Mesenchymal stem cell (in vitro differentiated cells and primary cell): ENCODE measurements at regions not wholly inside any gene's neighbourhood (a gene's known extent, or its start where the extent isn't known, plus 50 kb on each side); places are given as distances from the start of the nearest gene placed in this dataset.

Experiments
- DNase-seq: peaks from one replicate; pipeline ENCODE4 v3.0.0-alpha.2; 2013
- H2AFZ ChIP-seq: one replicate; pipeline ENCODE4 v1.6.1; 2013; ENCODE audit warnings: low read depth, mild to moderate bottlenecking, control low read depth, inconsistent platforms, low read length, moderate library complexity
- H2AK5ac ChIP-seq: 2 replicates; pipeline ENCODE4 v1.6.1; 2013; ENCODE audit warnings: low read length, moderate library complexity, mild to moderate bottlenecking, inconsistent platforms; ENCODE audit not compliant: severe bottlenecking
- H2BK120ac ChIP-seq: one replicate; pipeline ENCODE4 v1.6.1; 2013; ENCODE audit warnings: low read depth, mild to moderate bottlenecking, inconsistent platforms, low read length, moderate library complexity
- H2BK12ac ChIP-seq, 2 experiments: one replicate each; pipeline ENCODE4 v1.6.1; 2013; ENCODE audit warnings: inconsistent platforms in 2 of 2, low read length in 2 of 2, mild to moderate bottlenecking in 2 of 2, moderate library complexity in 2 of 2, control low read depth in 1 of 2
- H2BK15ac ChIP-seq: one replicate; pipeline ENCODE4 v1.6.1; 2013; ENCODE audit warnings: mild to moderate bottlenecking, low read depth, inconsistent platforms; ENCODE audit not compliant: poor library complexity, severe bottlenecking
- H2BK5ac ChIP-seq: 2 replicates; pipeline ENCODE4 v1.6.1; 2013; ENCODE audit warnings: low read depth, mild to moderate bottlenecking, low read length, control low read depth, inconsistent platforms; ENCODE audit not compliant: poor library complexity, severe bottlenecking
- H3K14ac ChIP-seq, 2 experiments: one replicate each; pipeline ENCODE4 v1.6.1; 2013; ENCODE audit warnings: inconsistent platforms in 2 of 2, low read length in 2 of 2, control low read depth in 1 of 2, mild to moderate bottlenecking in 1 of 2, moderate library complexity in 1 of 2
- H3K18ac ChIP-seq, 2 experiments: one replicate each; pipeline ENCODE4 v1.6.1; 2013; ENCODE audit warnings: inconsistent platforms in 2 of 2, low read length in 2 of 2, control low read depth in 1 of 2, low read depth in 1 of 2, mild to moderate bottlenecking in 1 of 2
- H3K23ac ChIP-seq, 2 experiments: one replicate each; pipeline ENCODE4 v1.6.1; 2013; ENCODE audit warnings: inconsistent platforms in 2 of 2, low read length in 2 of 2, mild to moderate bottlenecking in 2 of 2, moderate library complexity in 2 of 2, control low read depth in 1 of 2
- H3K27ac ChIP-seq: 2 replicates; pipeline ENCODE4 v1.5.1; 2013; ENCODE audit warnings: mild to moderate bottlenecking, moderate library complexity, low read length, control low read depth, inconsistent platforms; ENCODE audit not compliant: poor library complexity, severe bottlenecking
- H3K27me3 ChIP-seq, 2 experiments: 2 replicates each; pipeline versions ENCODE4 v1.6.1 to v1.7.0; 2013; ENCODE audit warnings: low read length in 2 of 2, mild to moderate bottlenecking in 2 of 2, moderate library complexity in 2 of 2, control low read depth in 1 of 2, inconsistent platforms in 1 of 2; ENCODE audit not compliant: control insufficient read depth in 1 of 2, insufficient read depth in 1 of 2
- H3K36me3 ChIP-seq, 2 experiments: 2 replicates each; pipeline versions ENCODE4 v1.6.1 to v1.7.0; 2013; ENCODE audit warnings: low read length in 2 of 2, control low read depth in 1 of 2, inconsistent platforms in 1 of 2, low read depth in 1 of 2, mild to moderate bottlenecking in 1 of 2; ENCODE audit not compliant: insufficient read depth in 2 of 2, control insufficient read depth in 1 of 2
- H3K4ac ChIP-seq, 2 experiments: one replicate each; pipeline ENCODE4 v1.6.1; 2013; ENCODE audit warnings: inconsistent platforms in 2 of 2, low read length in 2 of 2, mild to moderate bottlenecking in 2 of 2, moderate library complexity in 2 of 2, control low read depth in 1 of 2, low read depth in 1 of 2
- H3K4me1 ChIP-seq: 2 replicates; pipeline ENCODE4 v1.6.1; 2013; ENCODE audit warnings: low read depth, low read length, control low read depth; ENCODE audit not compliant: control insufficient read depth, insufficient read depth
- H3K4me2 ChIP-seq: 2 replicates; pipeline ENCODE4 v1.6.1; 2013; ENCODE audit warnings: low read length, mild to moderate bottlenecking, inconsistent platforms; ENCODE audit not compliant: poor library complexity, severe bottlenecking
- H3K4me3 ChIP-seq, 2 experiments: 2 replicates each; pipeline versions ENCODE4 v1.5.1 to v1.7.0; 2013; ENCODE audit warnings: low read length in 2 of 2, mild to moderate bottlenecking in 2 of 2, control low read depth in 1 of 2, low read depth in 1 of 2; ENCODE audit not compliant: insufficient read depth in 1 of 2
- H3K79me1 ChIP-seq: replicated peaks from 2 replicates; pipeline ENCODE4 v1.6.1; 2013; ENCODE audit warnings: mild to moderate bottlenecking, control low read depth, low read length, inconsistent platforms; ENCODE audit not compliant: poor library complexity, severe bottlenecking
- H3K9ac ChIP-seq: 2 replicates; pipeline ENCODE4 v1.7.0; 2013; ENCODE audit warnings: mild to moderate bottlenecking, low read length, moderate library complexity
- H3K9me3 ChIP-seq: 2 replicates; pipeline ENCODE4 v1.7.0; 2013; ENCODE audit warnings: mild to moderate bottlenecking, low read length; ENCODE audit not compliant: control insufficient read depth
- H4K8ac ChIP-seq: one replicate; pipeline ENCODE4 v1.6.1; 2013; ENCODE audit warnings: inconsistent platforms, mild to moderate bottlenecking, low read length, moderate library complexity
- H4K91ac ChIP-seq: one replicate; pipeline ENCODE4 v1.6.1; 2013; ENCODE audit warnings: mild to moderate bottlenecking, low read length, inconsistent platforms
- WGBS: methylation state at CpG from one replicate; pipeline ENCODE4 v1.1.7; 2013; ENCODE audit warnings: mixed read lengths; 5-methylcytosine and 5-hydroxymethylcytosine counted together

DNA sequence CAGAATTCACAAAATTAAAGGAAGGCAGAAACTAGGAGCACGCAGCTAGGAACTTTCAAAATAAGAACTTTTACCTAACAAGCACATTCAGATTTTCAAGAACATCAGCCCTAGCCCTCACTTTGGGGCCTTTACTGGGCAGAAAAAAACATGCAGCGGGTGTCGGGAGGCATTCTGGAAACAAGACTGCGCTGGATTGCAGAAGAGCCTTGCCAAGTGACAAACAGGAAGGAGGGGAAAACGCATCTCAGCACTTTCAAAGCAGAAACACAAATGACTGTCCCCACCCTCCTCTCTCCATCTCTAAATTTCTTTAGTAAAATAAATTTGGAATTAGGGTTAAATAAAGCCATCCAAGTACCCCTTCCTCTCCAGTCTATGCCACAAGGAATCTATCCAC, 74.6 kb upstream of the RREB1 start:
- H2AFZ ChIP-seq = no peak overlapping the region

DNA sequence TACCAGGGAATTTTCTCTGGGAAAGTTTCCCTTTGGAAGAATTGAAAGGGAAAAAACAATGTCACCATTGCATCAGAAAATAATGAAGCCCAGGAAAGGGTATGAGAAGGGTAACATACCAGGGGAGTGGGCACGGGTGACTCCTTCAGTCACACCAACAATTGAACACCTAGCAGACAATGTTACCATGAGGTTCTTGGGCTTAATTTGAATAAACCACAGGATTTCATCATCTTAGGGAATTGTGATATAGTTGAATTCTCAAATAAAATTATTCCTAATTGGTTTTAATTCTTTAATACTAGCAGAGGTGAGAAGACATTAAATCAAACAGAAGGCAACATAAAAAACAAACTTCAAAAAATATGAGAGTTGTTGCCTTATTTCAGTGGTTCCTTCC, 73.7 kb upstream of the RREB1 start:
- Histone ChIP-seq H3K27ac (no peak overlapping the region), H3K4me3 (no peak overlapping the region), H3K9me3 (peaks cover 5% of the 10 kb centered on the region), H2BK12ac (no peak overlapping the region), H4K8ac (no peak overlapping the region), H2BK120ac (no peak overlapping the region), H4K91ac (no peak overlapping the region), H2AFZ (no peak overlapping the region), H3K27me3 (peaks cover 3 to 22% of the 10 kb centered on the region in 2 experiments), H3K36me3 (no peaks in the 10 kb centered on the region), H3K4me2 (no peak overlapping the region), H3K18ac (no peak overlapping the region), H3K79me1 (no peaks in the 10 kb centered on the region), H3K14ac (no peak overlapping the region), H3K9ac (no peak overlapping the region), H3K23ac (no peak overlapping the region), H2BK5ac (no peak overlapping the region), H3K4ac (no peak overlapping the region), H2BK15ac (no peak overlapping the region), H3K4me1 (no peaks in the 10 kb centered on the region), H2AK5ac (no peak overlapping the region)
- DNase-seq = no peak
- no CpG with 5 or more reads among the region's 1 CpG for WGBS

More for the DNA sequence above, 74.6 kb upstream of the RREB1 start:
- Histone ChIP-seq H3K27ac (no peak overlapping the region), H3K4me1 (no peaks in the 10 kb centered on the region), H2AK5ac (no peak overlapping the region), H3K4me2 (no peak overlapping the region), H3K4me3 (no peak overlapping the region), H3K79me1 (no peaks in the 10 kb centered on the region), H3K27me3 (peaks cover 3 to 22% of the 10 kb centered on the region in 2 experiments), H4K91ac (no peak overlapping the region), H3K9ac (no peak overlapping the region), H3K14ac (no peak overlapping the region), H4K8ac (no peak overlapping the region), H2BK120ac (no peak overlapping the region), H3K4ac (no peak overlapping the region), H2BK15ac (no peak overlapping the region), H3K36me3 (no peaks in the 10 kb centered on the region), H3K9me3 (peaks cover 5% of the 10 kb centered on the region), H3K23ac (no peak overlapping the region), H2BK12ac (no peak overlapping the region), H3K18ac (no peak overlapping the region), H2BK5ac (no peak overlapping the region)
- WGBS = 92% methylated on average over 4 of the region's 5 CpGs
- no peak for DNase-seq

DNA sequence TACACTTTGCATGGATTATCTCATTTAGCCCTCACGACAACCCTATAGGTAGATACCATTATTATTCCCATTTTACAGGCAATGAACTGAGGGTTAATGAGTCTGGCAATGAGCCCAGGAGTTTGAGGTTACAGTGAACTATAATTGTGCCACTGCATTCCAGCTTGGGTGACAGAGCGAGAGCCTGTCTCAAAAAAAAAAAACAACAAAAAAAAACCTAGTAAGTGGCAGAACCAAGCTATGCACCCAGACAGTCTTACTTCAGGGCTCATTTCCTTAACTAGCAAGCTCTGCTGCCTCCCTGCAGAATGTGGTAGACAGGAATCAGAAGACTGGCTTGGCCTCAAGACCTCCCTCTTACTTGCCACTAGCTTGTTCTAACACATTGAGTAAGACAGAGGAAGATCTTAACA, 71.9 kb upstream of the RREB1 start:
- Histone ChIP-seq H3K23ac (no peak overlapping the region), H2AFZ (no peak overlapping the region), H2BK12ac (no peak overlapping the region), H2BK120ac (no peak overlapping the region), H3K4ac (no peak overlapping the region), H3K4me3 (no peak overlapping the region), H3K27ac (no peak overlapping the region), H4K91ac (no peak overlapping the region), H3K14ac (no peak overlapping the region), H3K9me3 (peaks cover 5% of the 10 kb centered on the region), H3K4me1 (no peaks in the 10 kb centered on the region), H3K18ac (no peak overlapping the region), H3K4me2 (no peak overlapping the region), H4K8ac (no peak overlapping the region), H2AK5ac (no peak overlapping the region), H3K36me3 (no peaks in the 10 kb centered on the region), H2BK5ac (no peak overlapping the region), H3K79me1 (no peaks in the 10 kb centered on the region), H3K9ac (no peak overlapping the region), H3K27me3 (peaks cover 3 to 22% of the 10 kb centered on the region in 2 experiments), H2BK15ac (no peak overlapping the region)
- DNase-seq = no peak
- WGBS = 85% methylated on average over 1 of the region's 2 CpGs

DNA sequence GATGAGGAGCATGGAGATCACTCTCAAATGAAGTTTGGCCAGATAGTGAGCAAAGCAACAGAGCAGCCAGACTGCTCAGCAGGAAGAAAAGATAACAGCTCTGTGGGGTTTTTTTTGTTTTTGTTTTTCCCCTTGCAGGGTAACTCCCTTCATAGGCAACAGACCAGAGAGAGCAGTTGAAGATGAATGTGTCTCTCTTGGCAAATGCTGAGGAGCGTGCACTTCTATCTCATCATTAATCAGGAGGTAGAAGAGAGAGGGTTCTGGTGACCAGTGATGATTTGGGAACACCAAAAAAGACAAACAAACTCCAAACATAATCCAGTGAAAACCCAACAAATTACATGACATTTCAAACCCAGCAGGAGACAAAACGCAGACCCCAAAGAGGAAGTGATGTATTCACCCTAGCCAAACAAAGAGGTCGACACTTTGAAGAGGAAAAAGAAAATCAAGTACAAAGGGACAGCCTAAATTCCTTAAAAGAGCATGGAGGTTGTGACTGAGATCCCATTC, 66.2 kb upstream of the RREB1 start:
- Histone ChIP-seq H3K27ac (no peak overlapping the region), H3K36me3 (no peaks in the 10 kb centered on the region), H2BK15ac (no peak overlapping the region), H3K14ac (no peak overlapping the region), H2AFZ (peak overlapping the region; percentile 10), H3K4me3 (no peak overlapping the region), H3K4ac (no peak overlapping the region), H3K27me3 (no peaks in the 10 kb centered on the region), H2BK12ac (no peak overlapping the region), H3K9me3 (peaks cover 5% of the 10 kb centered on the region), H3K4me2 (no peak overlapping the region), H3K9ac (no peak overlapping the region), H4K8ac (peak overlapping the region; percentile 82), H3K79me1 (no peaks in the 10 kb centered on the region), H2BK5ac (no peak overlapping the region), H2AK5ac (no peak overlapping the region), H3K18ac (peak overlapping the region in 1 of 2 experiments; percentile 83), H2BK120ac (no peak overlapping the region), H4K91ac (no peak overlapping the region), H3K23ac (no peak overlapping the region), H3K4me1 (peaks cover 8% of the 10 kb centered on the region)
- no peak for DNase-seq
- 9% methylated on average over 2 of the region's 3 CpGs for WGBS
